HG03108 (cell line): ENCODE measurements at regions not wholly inside any gene's neighbourhood (a gene's known extent, or its start where the extent isn't known, plus 50 kb on each side); places are given as distances from the start of the nearest gene placed in this dataset.
"Not testable (repeated sequence)": the region's sequence is repeated elsewhere in the genome, so short reads cannot be mapped to it uniquely, and the experiment has no call there.

ENCODE experiments used
- ATAC-seq: cut with Tn5 transposase; IDR thresholded peaks from one replicate; pipeline ENCODE4 v1.9.1; 2021; ENCODE audit warnings: moderate library complexity; ENCODE audit not compliant: unreplicated experiment

GRCh38 chr11:129631201-129631600 is 184.4 kb upstream of the TMEM45B start:
- ATAC-seq, result no peak

GRCh38 chr11:129636926-129637325 is 178.7 kb upstream of the TMEM45B start:
- no peak for ATAC-seq

- ATAC-seq, result no peak
These were observed 178.2 kb upstream of the TMEM45B start for GRCh38 chr11:129637473-129637872.

DNA sequence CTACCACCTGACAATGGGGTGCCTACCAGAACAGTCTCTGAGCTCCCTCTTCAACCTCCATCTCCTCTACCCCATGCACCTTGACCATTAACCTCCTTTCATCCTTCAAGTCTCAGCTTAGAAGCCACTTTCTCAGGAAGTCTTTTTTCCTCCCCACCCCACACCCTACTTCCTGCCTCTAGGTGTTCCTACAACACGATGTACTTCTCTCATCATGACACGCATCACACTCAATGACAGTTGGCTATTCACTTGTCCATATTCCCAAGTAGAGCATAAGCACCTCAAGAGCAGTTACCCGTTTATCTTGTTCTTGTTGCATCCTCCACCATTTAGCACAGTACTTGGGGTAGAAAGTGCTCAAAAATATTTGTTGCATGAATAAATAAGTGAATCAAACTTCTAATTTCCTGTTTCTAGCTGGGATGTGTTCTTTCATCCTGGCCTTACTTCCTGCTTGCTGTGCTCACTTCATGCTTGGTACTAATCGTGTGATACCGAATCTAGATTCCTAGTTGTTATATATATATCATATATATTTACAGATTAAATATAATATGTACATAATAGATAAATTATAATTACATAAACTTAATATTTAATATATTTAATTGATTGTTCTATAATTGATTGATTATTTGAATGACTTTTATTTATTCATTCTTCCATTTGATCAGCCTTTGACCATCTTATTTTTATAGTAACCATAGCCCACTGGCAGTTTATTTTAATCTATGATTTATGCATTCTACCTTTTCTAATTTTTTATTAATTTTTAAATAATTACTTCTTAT is 177.5 kb upstream of the TMEM45B start:
- ATAC-seq, result no peak

- no peak for ATAC-seq
These were observed 176.3 kb upstream of the TMEM45B start for GRCh38 chr11:129639300-129639699.

GRCh38 chr11:129640671-129641070 is 175.0 kb upstream of the TMEM45B start:
- no peak for ATAC-seq

DNA sequence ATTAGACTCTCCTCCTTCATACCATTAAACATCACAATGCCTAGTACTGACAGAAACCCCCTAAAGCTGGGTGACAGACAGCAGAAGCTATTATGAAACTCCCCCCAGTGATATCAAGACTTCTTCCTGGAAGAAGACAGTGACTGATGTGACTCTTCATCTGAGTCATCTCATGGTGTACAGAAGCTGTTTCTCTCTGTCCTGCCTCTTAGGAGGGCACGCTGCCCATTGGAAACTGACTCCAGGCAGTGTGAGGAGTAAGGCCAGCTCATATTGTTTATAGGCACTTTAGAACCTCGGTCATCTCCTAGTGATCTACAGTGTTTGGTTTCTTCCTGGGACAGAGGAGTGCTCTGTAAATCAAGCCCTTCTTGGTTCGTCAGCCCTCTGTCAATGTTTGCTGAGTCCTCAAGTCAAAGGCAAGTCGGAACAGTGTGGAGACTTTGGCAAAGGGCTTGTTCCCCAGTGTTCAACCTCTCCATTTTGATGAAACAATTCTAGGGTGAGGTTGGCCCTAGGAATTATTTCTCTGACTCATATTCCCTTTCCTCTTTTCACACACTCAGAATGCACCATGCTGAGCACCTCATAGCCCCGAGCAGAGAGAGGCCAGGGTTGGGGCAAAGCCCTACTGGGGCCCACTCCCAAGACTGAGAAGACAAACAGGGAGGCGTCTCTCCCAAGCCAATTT is 172.5 kb upstream of the TMEM45B start:
- ATAC-seq, result no peak

DNA sequence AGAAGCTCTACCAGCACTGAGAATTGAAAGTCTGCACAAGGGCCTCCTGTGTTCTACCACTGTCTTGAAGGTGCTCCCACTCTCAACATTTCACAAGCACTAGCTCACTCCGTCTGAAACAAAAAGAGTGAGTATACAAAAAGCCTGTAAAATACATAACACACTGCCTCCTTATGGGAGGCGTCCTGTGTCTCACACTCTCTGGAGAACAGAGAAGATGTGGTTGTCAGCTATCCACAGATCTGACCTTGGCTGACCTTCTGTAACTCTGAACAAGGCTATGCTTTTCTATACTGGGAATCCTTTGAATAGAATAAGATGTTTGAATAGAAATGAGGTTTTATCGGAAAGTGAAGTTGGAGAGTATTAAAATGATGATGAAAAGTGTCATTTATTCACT is 171.3 kb upstream of the TMEM45B start:
- ATAC-seq, result no peak

DNA sequence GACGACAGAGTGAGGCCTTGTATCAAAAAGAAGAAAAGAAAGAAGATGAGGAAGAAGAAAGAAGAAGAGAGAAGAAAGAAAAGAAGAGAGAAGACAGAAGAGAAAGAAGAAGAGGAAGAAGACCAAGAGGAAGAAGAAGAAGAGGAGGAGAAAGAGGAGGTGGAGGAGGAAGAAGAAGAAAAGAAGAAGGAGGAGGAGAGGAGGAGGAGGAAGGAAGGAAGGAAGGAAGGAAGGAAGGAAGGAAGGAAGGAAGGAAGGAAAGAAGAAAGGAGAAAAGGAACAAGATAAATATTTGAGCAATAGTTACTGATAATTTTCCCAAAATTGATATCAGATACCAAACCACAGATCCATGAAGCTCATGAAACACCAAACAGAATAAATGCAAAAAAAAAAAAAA is 169.7 kb upstream of the TMEM45B start:
- ATAC-seq, result no peak

DNA sequence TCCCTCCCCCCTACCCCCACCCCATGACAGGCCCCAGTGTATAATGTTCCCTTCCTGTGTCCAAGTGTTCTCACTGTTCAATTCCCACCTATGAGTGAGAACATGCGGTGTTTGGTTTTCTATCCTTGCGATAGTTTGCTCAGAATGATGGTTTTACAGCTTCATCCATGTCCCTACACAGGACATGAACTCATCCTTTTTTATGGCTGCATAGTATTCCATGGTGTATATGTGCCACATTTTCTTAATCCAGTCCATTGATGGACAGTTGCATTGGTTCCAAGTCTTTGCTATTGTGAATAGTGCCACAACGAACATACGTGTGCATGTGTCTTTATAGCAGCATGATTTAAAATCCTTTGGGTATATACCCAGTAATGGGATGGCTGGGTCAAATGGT is 165.6 kb upstream of the TMEM45B start:
- not testable (repeated sequence) for ATAC-seq

- no peak for ATAC-seq
These were observed 162.8 kb upstream of the TMEM45B start for GRCh38 chr11:129652835-129653234.

- no peak for ATAC-seq
These were observed 160.3 kb upstream of the TMEM45B start for GRCh38 chr11:129655247-129655832.

- no peak for ATAC-seq
These were observed 157.7 kb upstream of the TMEM45B start for GRCh38 chr11:129657866-129658525.

DNA sequence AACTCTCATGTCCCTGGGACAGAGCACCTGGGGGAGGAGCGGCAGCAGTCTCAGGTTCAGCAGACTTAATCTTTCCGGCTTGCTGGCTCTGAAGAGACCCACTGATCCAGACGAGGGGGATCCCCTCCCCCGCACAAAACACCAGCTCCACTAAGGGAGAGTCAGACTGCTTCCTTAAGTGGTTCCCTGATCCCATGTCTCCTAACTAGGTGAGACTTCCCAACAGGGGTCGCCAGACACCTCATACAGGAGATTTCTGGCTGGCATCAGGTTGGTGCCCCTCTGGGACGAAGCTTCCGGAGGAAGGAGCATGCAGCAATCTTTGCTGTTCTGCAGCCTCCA is 157.2 kb upstream of the TMEM45B start:
- ATAC-seq, result no peak

DNA sequence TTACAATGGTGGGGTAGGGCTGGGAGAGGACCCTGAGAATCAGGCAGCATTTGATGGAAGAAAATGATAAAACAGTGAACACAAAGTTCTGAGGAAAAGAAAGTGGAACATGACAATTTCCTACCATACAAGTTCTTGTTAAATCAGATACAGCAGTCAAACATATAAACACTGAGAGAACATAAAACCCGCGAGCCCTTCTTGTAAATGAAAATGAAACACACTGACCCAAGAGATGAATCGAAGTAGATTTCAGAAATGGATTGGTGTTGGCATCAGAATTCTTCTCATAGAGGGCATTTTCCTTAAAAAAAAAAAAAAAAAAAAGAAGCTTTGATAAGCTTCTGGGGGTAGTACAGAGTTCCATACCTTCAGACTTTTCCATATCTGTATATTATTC is 134.7 kb upstream of the TMEM45B start:
- no peak for ATAC-seq

DNA sequence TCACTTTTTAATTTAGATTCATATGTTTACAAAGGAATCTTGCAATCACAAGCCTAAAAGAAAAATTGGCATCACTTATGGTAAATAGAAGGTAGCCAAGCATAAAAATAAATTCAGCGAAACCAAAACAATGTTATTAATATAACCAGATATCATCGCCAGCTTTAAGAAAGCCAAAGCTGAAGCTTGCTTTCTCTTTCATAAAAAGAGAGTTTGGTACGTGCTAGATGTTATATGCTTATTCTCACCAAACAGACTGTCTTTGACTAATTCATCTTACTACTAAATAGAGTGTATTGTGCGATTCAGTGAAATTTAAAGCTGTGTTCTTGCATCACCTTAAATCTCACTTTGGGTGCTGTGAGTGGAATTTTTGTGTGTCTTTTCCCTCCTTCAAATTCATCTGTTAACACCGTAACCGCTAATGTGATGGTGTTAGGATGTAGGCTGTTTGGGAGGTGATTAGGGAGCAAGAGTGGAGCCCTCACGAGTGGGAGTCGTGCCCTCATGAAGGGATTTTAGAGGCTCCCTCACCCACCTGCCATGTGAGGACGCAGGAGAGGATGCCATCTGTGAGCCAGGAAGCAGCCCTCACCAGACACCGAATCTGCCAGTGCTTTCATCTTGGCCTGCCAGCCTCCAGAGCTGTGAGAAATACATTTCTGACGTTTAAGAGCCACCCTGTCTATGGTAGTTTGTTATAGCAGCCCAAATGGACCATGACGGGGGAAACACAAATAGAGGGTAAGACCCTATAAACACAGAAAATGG is 134.1 kb upstream of the TMEM45B start:
- no peak for ATAC-seq

GRCh38 chr11:129686269-129686668 is 129.4 kb upstream of the TMEM45B start:
- ATAC-seq, result no peak

DNA sequence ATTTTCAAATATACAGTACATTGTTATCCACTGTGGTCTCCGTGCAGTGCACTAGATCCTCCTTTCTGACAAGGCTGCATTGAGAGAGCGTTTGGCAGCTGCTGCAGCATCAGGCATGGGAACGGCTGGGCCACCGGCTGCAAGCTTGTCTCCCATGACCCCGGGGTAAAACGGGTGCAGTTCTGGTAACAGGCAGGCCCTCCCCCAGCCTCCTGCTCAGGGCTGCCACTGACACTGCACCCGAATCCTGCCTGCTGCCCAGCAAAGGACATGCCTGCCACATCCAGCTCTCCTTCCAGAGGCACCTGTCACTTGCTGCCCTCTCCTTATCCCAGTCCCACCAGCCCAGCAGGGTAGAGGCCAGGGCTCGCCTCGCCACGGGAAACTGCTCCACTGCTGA is 124.5 kb upstream of the TMEM45B start:
- no peak for ATAC-seq

DNA sequence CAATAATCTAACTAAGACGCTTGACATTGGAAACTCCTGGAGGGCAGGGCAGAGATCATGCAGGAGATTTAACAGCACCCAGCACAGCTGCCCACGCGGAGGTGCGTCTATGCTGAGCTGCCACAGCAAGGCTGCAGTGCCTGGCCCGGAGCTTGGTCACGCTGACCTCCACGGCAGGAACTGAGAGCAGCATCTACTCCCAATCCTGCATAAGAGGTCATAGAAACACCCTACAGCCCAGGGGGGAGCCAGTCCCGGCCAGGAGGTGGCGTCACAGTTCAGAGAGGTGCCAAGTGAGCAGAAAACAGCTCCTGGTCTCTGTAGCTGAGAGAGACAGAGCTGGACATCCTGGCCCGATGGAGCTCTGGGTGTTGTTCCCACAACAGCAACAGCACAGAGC is 121.1 kb upstream of the TMEM45B start:
- no peak for ATAC-seq

GRCh38 chr11:129694966-129695365 is 120.7 kb upstream of the TMEM45B start:
- no peak for ATAC-seq
